ENCODE measurements at regions not wholly inside any gene's neighbourhood (a gene's known extent, or its start where the extent isn't known, plus 50 kb on each side); places are given as distances from the start of the nearest gene placed in this dataset.
A peak's percentile ranks its signal among the peaks of the same experiment; 100 is the strongest.
"Not testable (repeated sequence)": the region's sequence is repeated elsewhere in the genome, so short reads cannot be mapped to it uniquely, and the experiment has no call there.

DNA sequence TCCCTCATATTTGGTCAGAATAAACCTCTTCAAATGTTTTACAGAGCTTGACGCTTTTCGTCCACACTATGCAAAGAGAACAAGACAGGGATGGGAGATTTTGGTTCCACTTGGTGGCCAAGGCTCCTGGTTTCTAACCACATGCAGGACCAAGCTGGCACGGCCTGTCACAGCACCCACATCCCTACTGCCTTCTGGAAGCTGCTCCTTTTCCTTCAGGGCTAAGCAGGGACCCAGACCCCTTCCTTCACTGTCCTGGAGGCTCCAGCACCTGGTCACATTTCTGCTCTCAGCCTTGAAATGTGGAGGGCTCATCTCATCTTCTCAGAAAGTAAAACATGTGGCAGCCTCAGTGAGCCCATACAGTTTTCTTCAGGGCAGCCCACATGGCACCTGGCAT, 50.4 kb upstream of the ARHGEF7 start:
- DNase-seq, result no peak

DNA sequence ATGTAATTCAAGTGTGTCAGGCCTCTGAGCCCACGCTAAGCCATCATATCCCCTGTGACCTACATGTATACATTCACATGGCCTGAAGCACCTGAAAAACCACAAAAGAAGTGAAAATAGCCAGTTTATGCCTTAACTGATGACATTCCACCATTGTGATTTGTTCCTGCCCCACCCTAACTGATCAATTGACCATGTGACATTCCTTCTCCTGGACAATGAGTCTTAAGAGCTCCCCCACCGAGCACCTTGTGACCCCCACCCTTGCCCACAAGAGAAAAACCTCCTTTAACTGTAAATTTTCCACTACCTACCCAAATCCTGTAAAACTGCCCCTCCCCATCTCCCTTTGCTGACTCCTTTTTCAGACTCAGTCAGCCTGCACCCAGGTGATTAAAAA, 52.1 kb upstream of the ARHGEF7 start:
- DNase-seq, result no peak

DNA sequence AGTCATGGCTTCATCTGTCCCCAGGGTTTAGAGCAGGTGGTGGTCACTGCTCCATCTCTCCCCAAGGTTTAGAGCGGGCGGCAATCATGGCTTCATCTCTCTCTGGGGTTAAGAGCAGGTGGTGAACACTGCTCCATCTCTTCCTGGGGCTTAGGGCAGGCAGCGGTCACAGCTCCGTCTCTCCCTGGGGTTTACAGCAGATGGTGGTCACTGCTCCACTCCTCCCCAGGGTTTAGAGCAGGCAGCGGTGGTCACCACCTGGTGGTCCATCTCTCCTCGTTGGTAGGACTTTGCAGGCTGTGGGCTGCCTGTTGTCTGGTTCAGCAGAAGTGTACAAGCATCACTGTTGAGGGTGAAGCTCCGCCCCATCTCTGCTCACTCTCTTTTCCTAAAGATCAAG, 52.8 kb upstream of the ARHGEF7 start:
- no peak for DNase-seq

DNA sequence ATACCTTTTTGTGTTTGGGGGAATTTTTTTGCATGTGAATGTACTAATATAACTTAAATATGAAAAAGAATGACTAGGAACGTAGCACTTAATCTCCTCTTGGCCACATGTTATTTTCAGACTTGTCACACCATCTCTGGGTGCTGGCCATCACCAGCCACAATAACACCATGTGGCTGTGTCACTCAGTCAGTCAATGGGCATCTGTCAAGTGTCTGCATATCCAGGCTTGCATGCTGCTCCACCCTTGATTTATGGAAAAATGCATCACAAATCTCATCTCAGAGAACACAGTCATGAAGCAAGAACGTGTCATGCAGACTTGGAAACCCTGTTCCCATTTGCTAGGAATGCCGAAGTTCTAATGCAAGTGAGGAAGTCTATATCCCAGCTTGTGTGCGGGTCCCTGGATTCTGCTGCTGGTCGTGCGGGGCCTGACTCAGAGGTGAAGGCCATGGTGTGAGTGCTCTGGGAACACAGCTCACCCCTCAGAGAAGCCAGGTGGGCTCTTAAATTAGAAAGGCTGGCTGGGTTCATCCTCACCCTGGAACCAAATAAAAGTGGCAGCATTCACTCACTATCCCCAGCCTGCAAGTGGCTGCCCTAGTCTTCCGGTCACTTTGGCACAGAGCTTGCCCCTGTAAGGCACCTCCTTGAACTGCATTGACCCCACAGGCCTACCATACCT, 53.6 kb upstream of the ARHGEF7 start:
- DNase-seq, result no peak

DNA sequence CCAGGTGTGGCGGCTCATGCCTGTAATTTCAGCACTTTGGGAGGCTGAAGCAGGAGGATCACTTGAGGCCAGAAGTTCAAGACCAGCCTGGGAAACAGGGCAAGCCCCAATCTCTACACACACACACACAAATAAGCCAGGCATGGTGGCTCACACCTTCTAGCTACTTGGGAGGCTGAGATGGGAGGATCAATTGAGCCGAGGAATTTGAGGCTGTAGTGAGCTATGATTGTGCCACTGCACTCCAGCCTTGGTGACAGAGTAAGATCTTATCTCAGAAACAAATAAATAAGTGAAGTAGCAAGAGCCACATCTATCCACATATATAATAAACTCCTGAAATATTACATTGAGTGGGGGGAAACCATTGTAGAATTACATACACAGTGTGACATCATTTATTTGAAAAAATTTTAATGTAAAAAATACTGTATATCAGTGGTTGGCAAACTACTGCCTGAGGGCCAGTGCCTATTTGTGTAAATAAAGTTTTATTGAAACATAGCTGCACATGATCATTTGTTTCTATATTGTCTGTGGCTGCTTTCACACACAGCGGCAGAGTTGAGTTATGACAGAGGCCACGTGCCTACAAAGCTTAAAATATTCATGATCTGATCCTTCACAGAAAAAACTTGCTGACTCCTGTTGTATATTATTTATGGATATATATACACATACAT, 54.7 kb upstream of the ARHGEF7 start:
- DNase-seq, result no peak

DNA sequence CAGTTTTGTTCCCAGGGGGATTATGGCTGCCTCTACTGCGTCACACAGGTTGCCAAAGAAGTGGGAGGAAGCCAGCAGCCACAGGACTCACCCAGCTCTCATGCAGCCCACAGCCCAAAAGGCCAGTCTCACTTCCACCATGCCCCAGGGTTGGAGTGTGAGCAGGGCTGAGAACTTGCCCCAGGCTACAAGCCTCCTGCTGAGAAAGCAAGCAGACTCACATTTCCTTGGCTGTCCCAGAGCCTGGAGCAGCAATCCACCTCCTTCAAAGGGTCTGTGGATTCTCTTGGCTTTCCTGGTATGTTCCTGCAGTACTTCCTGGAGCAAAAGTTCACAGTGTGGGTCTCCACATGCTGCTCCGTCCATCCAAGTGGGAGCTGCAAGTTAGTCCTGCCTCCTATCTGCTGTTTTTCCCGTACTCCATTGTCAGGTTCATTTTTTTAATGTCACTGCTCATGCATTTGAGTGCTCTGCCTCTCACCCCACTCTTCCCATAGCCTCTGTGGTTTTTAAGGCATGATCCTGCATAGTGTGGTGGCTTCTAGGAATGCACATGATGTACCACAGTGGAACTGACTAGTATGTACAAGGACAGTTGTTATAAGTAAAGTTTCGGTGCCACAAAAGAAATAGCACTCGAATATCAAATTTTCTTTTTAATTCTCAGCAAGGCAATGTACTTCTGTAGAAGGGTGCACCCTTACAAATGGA, 56.2 kb upstream of the ARHGEF7 start:
- DNase-seq, result no peak

DNA sequence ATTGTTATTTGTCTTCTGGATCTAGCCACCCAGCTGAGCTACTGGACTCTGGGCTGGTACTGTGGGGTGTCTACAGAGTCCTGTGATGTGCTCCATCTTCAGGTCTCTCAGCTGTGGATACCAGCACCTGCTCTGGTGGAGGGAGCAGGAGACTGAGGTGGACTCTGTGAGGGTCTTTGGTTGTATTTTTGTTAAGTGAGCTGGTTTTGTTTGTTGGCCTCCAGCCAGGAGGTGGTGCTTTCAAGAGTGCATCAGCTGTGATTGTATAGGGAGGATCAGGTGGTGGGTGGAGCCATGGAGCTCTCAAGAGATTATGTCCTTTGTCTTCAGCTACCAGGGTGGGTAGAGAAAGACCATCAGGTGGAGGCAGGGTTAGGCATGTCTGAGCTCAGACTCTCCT, 56.8 kb upstream of the ARHGEF7 start:
- not testable (repeated sequence) for DNase-seq

DNA sequence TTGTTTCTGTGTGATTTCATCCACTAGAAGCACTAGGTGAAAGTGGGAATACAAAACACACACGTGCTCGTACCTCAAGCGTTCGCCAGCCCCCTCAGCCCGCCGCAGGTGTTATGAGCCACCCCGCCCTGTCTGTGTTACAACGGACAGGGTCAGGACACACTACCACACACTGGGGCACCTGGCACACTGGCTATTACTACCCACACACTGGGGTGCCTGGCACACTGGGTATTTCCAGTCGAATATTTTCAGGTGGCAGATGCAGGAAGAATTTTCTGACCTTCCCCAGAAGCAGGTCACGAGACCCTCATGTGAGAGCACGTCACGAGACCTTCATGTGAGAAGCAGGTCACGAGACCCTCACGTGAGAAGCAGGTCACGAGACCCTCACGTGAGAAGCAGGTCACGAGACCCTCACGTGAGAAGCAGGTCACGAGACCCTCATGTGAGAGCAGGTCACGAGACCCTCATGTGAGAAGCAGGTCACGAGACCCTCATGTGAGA, 63.3 kb upstream of the ARHGEF7 start:
- not testable (repeated sequence) for DNase-seq

DNA sequence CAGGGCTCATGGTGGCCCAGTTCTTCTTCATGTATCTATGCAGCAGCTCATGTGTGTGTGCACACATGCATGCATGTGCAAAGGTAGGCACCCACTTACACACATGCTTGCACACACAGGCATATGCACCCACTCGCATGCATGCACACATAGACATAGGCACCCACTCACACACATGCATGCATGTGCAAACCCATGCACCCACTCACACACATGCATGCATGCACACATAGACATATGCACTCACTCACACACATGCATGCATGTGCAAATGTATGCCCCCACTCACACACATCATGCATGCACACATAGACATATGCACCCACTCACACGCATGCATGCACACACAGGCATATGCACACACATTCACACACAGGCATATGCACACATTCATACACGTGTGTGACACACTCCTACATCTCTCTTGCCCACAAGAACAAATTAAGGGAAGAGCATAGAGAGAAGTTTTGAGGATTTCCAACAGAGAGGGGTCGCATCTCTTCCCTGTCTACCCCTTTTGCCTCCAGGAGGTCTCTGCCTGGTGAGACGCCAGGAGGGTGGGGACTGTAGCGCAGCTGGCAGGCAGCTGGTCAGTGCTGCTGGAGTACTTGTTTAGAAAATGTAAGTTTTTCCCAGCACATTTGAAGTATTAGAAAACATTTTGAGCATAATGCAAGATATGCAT, 63.9 kb upstream of the ARHGEF7 start:
- no peak for DNase-seq

DNA sequence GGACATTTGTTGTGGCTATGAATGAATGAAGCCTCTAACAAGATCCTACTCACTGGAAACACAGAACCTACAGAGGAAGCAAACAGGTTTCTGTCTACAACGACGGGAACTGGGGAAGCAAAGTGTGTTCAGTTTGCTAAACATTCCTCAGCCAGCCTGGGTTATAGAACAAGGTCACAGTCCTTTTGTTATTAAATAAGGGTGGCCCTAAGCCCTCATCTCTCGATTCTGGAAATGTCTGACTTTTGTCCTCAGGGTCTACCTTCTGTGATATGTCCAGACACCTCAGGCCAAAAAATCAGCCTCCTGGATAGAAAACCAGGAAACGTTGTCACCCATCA, 64.6 kb upstream of the ARHGEF7 start:
- DNase-seq, result no peak

DNA sequence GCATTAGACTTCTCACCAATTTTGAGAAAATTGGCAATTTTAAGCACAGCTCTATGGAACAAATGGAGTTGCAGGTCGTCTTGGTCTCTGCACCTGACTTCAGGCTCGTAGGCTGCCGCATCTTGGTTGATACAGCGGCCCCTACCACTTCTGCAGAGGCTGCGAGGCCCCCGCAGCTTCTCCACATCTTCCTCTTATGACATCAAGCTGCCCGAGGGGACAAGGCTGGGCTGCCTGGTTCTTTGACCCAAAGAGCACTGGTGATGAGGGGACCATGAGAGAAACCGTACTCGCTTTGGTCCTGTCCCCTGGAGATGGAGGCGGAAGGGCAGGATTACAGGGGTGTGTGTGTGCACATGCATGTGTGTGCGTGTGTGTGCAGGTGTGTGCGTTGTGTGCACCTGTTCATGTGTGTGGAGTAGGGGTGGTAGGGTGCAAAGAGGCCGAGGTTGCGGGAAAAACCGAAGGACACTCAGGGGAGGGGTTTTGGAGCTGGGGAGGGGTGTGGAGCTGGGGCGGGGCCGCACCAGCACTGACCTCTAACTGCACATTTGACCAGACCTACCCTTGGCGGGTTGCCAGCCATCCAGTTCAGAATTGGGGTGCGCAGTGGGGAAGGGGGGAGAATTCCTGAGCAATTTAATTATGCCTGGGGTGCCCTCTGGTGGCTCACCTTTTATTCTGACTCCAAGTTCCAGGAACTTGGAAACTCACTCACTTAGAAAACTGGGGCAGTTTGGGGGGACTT, 65.1 kb upstream of the ARHGEF7 start:
- peak; percentile 14 for DNase-seq

DNA sequence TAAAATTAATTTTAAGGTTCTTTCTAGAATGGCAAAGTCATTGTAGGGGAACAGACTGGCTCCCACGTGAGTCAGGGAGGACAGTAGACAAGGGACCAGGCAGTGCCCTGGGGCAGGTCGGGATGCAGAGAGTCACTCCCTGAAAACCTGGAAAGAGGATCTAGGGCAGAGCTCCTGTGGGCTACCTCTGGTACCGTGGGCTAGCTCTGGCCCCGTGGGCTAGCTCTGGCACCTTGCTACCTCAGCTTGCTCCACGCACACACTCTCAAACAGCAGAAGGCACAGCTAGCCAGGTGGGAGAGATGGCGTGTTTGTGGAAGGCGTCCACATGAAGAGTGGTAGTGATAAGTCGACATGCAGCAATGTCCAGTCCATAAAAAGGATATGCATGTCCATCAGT, 66.7 kb upstream of the ARHGEF7 start:
- no peak for DNase-seq

DNA sequence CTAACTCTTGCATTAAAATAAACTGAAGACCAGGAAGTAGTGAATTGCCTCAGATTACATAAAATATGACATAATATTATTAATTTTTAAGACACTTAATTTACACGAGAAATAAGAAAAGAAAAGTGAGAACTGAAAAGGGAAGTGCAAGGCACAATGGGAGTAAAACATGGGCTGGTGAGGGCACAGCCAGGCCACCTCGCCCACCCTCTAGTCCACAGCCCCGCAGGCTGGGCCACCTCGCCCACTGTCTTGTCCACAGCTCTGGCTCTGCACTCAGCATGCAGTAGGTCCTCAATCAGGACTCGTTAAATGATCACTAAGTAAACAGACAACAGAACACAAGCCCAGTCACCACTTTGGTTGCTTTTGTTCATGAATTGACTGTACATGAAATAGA, 67.8 kb upstream of the ARHGEF7 start:
- DNase-seq, result no peak

DNA sequence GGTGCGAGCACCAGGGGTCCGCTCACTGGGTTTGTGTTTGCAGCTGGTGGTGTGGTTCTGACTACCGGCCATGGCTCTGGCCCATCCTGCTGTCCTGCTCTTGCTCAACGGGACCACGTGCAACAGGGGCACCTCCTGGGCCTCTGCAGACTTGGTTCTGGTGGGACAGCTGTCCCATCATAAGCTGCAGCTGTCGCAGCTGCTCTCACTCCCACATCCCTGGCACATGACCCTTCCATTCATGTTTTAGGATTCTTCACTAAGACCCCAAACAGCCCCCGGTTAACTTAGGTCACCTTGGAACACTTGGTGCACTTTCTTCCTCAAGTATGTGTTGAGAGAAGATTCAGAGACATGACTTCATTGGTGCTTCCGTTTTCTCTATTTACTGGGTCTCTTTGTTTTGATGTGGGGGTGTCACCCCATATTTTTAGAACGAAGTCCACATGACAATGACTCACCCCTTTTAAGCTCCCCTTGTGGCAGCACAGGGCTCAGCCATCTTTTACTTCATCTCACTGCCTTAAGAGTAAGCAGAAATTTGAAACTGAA, 68.4 kb upstream of the ARHGEF7 start:
- DNase-seq, result no peak

DNA sequence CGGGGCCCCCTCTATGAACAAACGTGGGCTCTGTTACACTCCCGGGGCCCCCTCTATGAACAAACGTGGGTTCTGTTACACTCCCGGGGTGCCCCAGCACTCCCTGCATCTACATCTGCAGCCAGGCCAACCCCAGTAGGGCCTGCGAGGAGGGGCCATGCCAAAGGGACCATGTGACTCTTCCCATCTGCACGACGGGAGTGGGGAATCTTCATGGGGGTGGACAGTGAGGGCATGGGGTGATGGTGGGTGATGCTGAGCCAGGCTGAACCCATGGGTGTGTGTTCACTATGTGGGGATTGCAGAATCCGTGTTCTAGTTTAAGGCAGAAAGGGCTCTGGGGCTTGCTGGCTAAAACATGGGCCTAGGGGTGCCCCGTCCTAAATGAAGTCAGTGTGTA, 69.9 kb upstream of the ARHGEF7 start:
- DNase-seq, result no peak

DNA sequence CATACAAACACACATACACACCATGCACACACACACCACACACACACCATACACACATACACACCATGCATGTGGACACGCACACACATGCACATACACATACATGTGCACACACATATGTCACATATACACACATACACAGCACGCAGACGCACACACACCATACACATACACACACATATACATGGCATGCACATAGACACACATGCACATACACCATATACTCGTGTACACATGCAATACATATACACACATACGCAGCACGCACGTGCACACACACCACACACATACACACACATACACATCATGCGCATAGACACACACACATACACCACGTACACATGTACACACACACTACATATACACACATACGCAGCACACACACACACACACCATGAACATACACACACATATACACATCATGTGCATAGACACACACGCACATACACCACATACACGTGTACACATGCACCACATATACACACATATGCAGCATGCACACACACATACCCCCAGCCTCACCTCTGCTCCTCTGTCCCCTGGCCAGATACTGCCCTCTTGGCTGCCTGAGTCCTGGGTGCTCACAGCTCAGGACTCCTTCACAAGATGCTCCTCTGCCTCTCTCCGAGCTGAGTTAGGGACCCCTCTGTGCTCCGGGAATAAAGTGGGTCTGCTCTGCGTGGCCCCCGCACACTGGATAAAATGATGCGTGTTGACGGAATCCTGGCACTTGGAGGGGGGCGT, 70.9 kb upstream of the ARHGEF7 start:
- no peak for DNase-seq

DNA sequence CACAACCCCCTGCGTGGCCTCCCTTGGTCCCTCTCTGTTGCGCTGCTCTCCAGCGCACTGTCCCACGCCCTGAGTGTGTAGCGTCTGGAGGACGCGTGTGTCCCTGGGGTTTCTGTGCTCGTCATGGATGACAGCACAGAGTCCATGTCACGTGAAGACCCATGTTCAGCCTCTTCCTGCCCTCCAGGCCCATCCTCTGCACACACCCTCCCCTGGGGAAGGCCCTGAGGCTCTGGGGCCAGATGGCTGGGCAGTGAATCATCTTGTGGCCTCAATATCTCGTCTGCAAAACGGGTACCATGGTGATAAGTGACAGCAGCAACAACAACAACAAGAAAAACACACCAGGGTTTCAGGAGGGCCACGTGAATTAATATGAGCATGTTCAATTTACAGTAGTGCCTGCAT, 71.5 kb upstream of the ARHGEF7 start:
- no peak for DNase-seq

DNA sequence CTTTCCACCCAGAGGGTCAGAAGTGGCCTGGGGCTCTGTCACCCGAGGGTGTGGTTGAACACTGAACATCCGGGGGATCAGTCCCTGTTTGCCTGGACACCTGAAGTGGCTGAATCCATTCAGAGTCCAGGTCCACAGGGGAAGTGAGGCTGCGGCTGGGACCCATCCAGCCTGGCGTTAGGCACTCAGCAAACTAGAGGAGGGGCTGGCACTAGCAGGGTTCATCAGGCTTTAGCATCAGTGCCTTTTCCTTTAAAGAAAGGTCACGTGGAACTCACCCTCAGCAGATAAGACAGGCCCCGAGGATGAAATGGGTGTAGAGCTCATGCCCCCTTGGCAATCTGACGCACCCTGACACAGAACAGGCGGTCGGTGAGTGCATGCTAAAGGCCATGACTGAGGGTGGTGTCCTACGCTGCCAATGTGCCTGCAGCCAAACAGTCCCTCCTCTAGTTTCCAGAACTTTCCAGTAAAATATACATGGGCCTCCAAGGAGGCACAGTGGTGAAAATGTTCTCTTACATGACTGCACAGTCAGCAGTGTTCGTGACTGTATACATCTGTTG, 72.4 kb upstream of the ARHGEF7 start:
- DNase-seq, result no peak

DNA sequence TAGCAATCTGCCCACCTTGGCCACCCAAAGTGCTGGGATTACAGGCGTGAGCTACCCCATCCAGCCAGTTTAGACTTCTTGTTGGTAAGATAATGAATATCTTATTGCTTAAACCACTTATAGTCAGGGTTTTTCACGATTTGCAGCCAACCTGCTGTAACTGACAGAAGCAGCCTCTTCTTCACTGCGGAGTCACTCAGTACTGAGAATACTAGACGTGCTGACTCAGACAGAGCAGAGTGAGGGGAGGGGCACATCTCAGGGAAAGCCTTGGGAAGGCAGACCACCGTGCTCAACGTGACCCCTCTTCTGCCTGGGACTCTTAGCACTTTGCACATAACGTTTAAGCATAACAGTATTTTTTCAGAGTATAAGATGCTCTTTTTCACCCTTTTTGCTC, 74.3 kb upstream of the ARHGEF7 start:
- no peak for DNase-seq

DNA sequence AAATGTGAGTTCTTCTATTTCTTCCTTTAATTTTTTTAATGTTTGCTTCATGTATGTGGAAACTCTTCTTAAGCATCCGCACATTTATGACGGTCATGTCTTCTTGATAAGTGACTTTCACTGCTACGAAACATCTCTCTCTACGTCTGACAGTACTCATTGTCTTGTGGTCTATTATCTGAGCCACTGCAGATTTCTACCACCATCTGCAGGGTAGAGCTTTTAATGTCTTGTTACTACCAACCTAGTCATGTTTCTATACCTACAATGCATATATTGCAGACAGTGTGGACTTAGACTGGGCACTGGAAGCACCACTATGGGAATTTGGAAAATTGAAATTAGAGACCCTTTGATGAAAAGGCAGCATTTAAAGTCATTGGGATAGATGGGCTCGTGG, 75.4 kb upstream of the ARHGEF7 start:
- DNase-seq, result no peak

DNA sequence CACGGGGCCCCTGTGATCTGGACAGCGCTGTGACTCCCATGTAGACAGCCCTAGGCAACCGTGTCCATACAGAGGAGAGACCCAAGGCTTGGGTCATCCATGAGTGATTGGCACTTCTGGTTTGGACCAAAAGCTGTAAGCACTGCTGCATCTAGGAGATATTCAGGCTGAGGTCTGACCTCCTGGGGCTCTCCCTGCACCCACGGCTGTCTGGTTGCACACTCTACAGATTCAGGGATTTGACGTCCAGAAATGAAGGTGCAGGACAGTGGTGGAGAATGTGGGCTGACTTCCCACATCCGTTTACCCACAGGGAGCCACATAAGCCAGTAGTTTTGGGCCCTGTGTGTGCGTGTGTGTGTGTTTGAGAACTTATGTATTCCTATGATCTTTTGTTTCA, 76.2 kb upstream of the ARHGEF7 start:
- DNase-seq, result no peak
